K562 (cell line): ENCODE measurements at regions not wholly inside any gene's neighbourhood (a gene's known extent, or its start where the extent isn't known, plus 50 kb on each side); places are given as distances from the start of the nearest gene placed in this dataset.

Source experiments
- ATAC-seq: fragments of 200-7000 bp; cut with Tn5 transposase; 3 replicates; pipeline ENCODE4 v1.9.1; 2020; ENCODE audit warnings: moderate library complexity
- BruUV-seq: library from RNA; stranded (reverse); fragments of 400-500 nt; replicated peaks from 2 replicates; lab custom pipeline; 2021; lab: Mats Ljungman, UMichigan
- CTCF ChIA-PET: fragments of 300-600 bp; formaldehyde crosslinking; extraction: SDS; loops from one replicate; lab custom pipeline; 2021; ENCODE audit warnings: low intra/inter-chr PET ratio; lab: Yijun Ruan, JAX
- POLR2A ChIA-PET: fragments of 300-600, 350-650 bp; sonication (Branson Sonifier 250); formaldehyde crosslinking; extraction: SDS; loops from one replicate; lab custom pipeline; 2021; ENCODE audit warnings: antibody characterized with exemption, inconsistent platforms; lab: Yijun Ruan, JAX
- DNase-seq, 4 experiments: peaks; one replicate each; pipeline versions ENCODE4 v3.0.0 to v3.0.0-alpha.2; 2011 to 2018; ENCODE audit warnings: low spot score in 3 of 4, mixed read lengths in 3 of 4; ENCODE audit errors: extremely low read depth in 1 of 4
- FAIRE-seq: peaks from 2 replicates; lab custom pipeline; 2011; peaks lifted over from hg19 to GRCh38; lab: Jason Lieb, UNC
- H2AFZ ChIP-seq: 2 replicates; pipeline ENCODE4 v1.6.0; 2011; ENCODE audit warnings: low read depth, low read length, control low read depth, inconsistent platforms
- H3K27ac ChIP-seq: fragments of 200-600 bp; 3 replicates; pipeline ENCODE4 v1.8.0; 2011; ENCODE audit warnings: low read depth, mild to moderate bottlenecking, control low read depth, inconsistent platforms, low read length, moderate library complexity, mixed read lengths; ENCODE audit errors: extremely low read depth
- H3K27me3 ChIP-seq, 2 experiments: fragments of 300-600 bp in 1 of 2; 2 replicates in 1 of 2; 3 replicates in 1 of 2; pipeline versions ENCODE4 v1.6.0 to v1.8.0; 2011; ENCODE audit warnings: inconsistent platforms in 2 of 2, low read length in 2 of 2, mild to moderate bottlenecking in 1 of 2, mixed read lengths in 1 of 2, moderate library complexity in 1 of 2; ENCODE audit not compliant: control insufficient read depth in 2 of 2, insufficient read depth in 2 of 2
- H3K36me3 ChIP-seq: fragments of 300-600 bp; 3 replicates; pipeline ENCODE4 v1.8.0; 2011; ENCODE audit warnings: mild to moderate bottlenecking, low read length, inconsistent platforms; ENCODE audit not compliant: control insufficient read depth, insufficient read depth
- H3K4me1 ChIP-seq, 2 experiments: fragments of 200-600 bp in 1 of 2; replicated peaks in 1 of 2; 2 replicates in 1 of 2; 3 replicates in 1 of 2; pipeline versions ENCODE4 v1.5.1 to v1.8.0; 2011; ENCODE audit warnings: inconsistent platforms in 2 of 2, low read length in 2 of 2, mild to moderate bottlenecking in 1 of 2, mixed read lengths in 1 of 2, moderate library complexity in 1 of 2; ENCODE audit not compliant: control insufficient read depth in 2 of 2, insufficient read depth in 2 of 2
- H3K4me2 ChIP-seq: 2 replicates; pipeline ENCODE4 v1.6.1; 2011; ENCODE audit warnings: low read length, control low read depth, inconsistent platforms, mixed read lengths; ENCODE audit not compliant: insufficient read depth
- H3K4me3 ChIP-seq: fragments of 200-600 bp; sonication (generic), shearing (Covaris generic); 2 replicates; pipeline ENCODE4 v1.5.1; 2016; ENCODE audit warnings: control low read depth, inconsistent platforms
- H3K79me2 ChIP-seq: fragments of 200-600 bp; 3 replicates; pipeline ENCODE4 v1.8.0; 2011; ENCODE audit warnings: low read length, inconsistent platforms; ENCODE audit not compliant: control insufficient read depth, insufficient read depth
- H3K9ac ChIP-seq, 2 experiments: 2 replicates each; pipeline versions ENCODE4 v1.6.0 to v1.6.1; 2011; ENCODE audit warnings: low read depth in 2 of 2, low read length in 2 of 2, control low read depth in 1 of 2, inconsistent platforms in 1 of 2, mild to moderate bottlenecking in 1 of 2, mixed read lengths in 1 of 2; ENCODE audit not compliant: insufficient read depth in 1 of 2
- H3K9me1 ChIP-seq: one replicate; pipeline ENCODE4 v1.6.0; 2011; ENCODE audit warnings: inconsistent platforms, mild to moderate bottlenecking, low read length, moderate library complexity; ENCODE audit not compliant: control insufficient read depth, insufficient read depth
- H3K9me3 ChIP-seq: replicated peaks from 2 replicates; pipeline ENCODE4 v1.5.1; 2011; ENCODE audit warnings: low read depth, low read length, inconsistent platforms; ENCODE audit not compliant: control insufficient read depth, insufficient read depth
- H4K20me1 ChIP-seq: replicated peaks from 2 replicates; pipeline ENCODE4 v1.6.1; 2011; ENCODE audit warnings: low read length, inconsistent platforms, mixed read lengths; ENCODE audit not compliant: control insufficient read depth, insufficient read depth
- POLR2G ChIP-seq: fragments of 200-400 bp; formaldehyde crosslinking; IDR thresholded peaks from 2 replicates; pipeline ENCODE4 v1.6.1; 2017; ENCODE audit warnings: low read depth, mild to moderate bottlenecking, antibody characterized with exemption, low read length, moderate library complexity
- WGBS: fragments of 100-300 bp; shearing (Covaris generic); methylation state at CpG from one replicate; pipeline ENCODE4 v1.1.6; 2016; ENCODE audit warnings: low coverage, mixed read lengths; ENCODE audit not compliant: insufficient coverage; ENCODE audit errors: missing lambda C conversion rate; 5-methylcytosine and 5-hydroxymethylcytosine counted together
- in situ Hi-C: fragments of 300-500 bp; cut with MboI; formaldehyde crosslinking; loops from 4 replicates; pipeline ENCODE4 v1.15.0; 2018; ENCODE audit warnings: inconsistent platforms, mixed read lengths
- intact Hi-C: fragments of 100-400 bp; cut with micrococcal nuclease; formaldehyde crosslinking; loops from 2 replicates; pipeline ENCODE4 v1.14.2; 2022
- TF ChIP-seq, protein P1 (sequence below), 3 experiments: fragments of 200-800 bp in 1 of 3; fragments of 250-450 bp in 1 of 3; fragments of 450-650 bp in 1 of 3; sonication (Bioruptor Pico) in 1 of 3; sonication (Bioruptor generic) in 1 of 3; formaldehyde crosslinking in 1 of 3; IDR thresholded peaks; 2 replicates each; pipeline versions ENCODE4 v1.6.1 to v1.8.0; 2016 to 2022; ENCODE audit warnings: mild to moderate bottlenecking in 2 of 3, missing genetic modification characterization in 2 of 3, missing compliant biosample characterization in 1 of 3, moderate library complexity in 1 of 3

DNA sequence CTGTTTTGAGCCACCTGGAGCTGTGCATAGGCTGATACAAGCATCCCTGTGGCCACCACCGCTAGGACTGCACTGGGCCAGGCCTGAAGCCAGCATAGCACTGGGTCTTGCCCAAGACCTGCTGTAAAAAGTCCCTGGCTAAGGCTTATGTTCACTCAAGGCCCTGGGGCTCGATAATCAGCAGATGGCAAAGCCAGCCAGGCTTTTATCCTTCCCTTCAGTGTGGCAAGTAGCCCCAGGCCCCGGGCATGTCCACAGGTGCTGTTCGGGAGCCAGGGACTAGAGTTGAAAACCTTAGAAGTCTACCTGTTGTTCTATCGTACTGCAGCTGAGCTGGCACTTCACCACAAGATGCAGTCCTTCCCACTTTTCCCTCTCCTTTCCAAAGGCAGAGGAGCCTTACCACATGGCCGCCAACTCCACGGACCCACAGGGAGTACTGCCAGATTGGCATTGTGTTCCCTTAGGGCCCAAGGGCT is 226.4 kb upstream of the ZNF217 start:
- ChIA-PET CTCF (no interaction called here), POLR2A (no interaction called here)
- ATAC-seq: no peak
- 32% methylated on average over 6 of the region's 7 CpGs for WGBS
- H3K4me3 ChIP-seq: no peak overlapping the region
- H3K4me2 ChIP-seq: no peak overlapping the region
- TF ChIP-seq, protein P1, sequence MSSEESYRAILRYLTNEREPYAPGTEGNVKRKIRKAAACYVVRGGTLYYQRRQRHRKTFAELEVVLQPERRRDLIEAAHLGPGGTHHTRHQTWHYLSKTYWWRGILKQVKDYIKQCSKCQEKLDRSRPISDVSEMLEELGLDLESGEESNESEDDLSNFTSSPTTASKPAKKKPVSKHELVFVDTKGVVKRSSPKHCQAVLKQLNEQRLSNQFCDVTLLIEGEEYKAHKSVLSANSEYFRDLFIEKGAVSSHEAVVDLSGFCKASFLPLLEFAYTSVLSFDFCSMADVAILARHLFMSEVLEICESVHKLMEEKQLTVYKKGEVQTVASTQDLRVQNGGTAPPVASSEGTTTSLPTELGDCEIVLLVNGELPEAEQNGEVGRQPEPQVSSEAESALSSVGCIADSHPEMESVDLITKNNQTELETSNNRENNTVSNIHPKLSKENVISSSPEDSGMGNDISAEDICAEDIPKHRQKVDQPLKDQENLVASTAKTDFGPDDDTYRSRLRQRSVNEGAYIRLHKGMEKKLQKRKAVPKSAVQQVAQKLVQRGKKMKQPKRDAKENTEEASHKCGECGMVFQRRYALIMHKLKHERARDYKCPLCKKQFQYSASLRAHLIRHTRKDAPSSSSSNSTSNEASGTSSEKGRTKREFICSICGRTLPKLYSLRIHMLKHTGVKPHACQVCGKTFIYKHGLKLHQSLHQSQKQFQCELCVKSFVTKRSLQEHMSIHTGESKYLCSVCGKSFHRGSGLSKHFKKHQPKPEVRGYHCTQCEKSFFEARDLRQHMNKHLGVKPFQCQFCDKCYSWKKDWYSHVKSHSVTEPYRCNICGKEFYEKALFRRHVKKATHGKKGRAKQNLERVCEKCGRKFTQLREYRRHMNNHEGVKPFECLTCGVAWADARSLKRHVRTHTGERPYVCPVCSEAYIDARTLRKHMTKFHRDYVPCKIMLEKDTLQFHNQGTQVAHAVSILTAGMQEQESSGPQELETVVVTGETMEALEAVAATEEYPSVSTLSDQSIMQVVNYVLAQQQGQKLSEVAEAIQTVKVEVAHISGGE (CRISPR knock-in tag; IDR thresholded peaks at IDR 0.05): peak in 1 of 3 experiments; percentile 55; a peak in 1 of 6 replicates
- TF ChIP-seq POLR2G: no peak
- FAIRE-seq: no peak
- in situ Hi-C loops: no loop called here
- H3K79me2 ChIP-seq: no peaks in the 10 kb centered on the region
- no peaks in the 10 kb centered on the region for H3K9me3 ChIP-seq
- intact Hi-C loops: no loop called here
- no peaks in the 10 kb centered on the region for H3K27me3 ChIP-seq
- H3K4me1 ChIP-seq: no peaks in the 10 kb centered on the region
- H4K20me1 ChIP-seq: no peaks in the 10 kb centered on the region
- no peaks in the 10 kb centered on the region for H3K9me1 ChIP-seq
- H3K36me3 ChIP-seq: no peaks in the 10 kb centered on the region
- no peak for DNase-seq
- H2AFZ ChIP-seq: no peak overlapping the region
- no TSS peak for BruUV-seq
- H3K9ac ChIP-seq: no peak overlapping the region
- H3K27ac ChIP-seq: no peak overlapping the region
